Natural killer cell treated with Interleukin-12 subunit alpha and Interleukin-12 subunit beta and Interleukin-15 and Interleukin-18, amount 100 ng/mL, for 72 hours (primary cell): ENCODE measurements at regions not wholly inside any gene's neighbourhood (a gene's known extent, or its start where the extent isn't known, plus 50 kb on each side); places are given as distances from the start of the nearest gene placed in this dataset.

Experiments
- ATAC-seq, 2 donors: fragments of 150-1000 bp; cut with Tn5 transposase in 1 of 2; sonication (Bioruptor Pico), chemical (Tn5 transposase) in 1 of 2; 2 replicates each; pipeline ENCODE4 v1.10.0; 2021
- DNase-seq: peaks from one replicate; pipeline ENCODE4 v3.0.0; 2022; ENCODE audit warnings: low spot score
- H3K27ac Mint-ChIP-seq, 2 donors: 1 replicate in 1 of 2; 2 replicates in 1 of 2; pipeline ENCODE4 v1.8.0; 2022; ENCODE audit warnings: mixed read lengths in 2 of 2, mild to moderate bottlenecking in 1 of 2, moderate library complexity in 1 of 2
- H3K27me3 Mint-ChIP-seq, 2 donors: 1 replicate in 1 of 2; 2 replicates in 1 of 2; pipeline ENCODE4 v1.8.0; 2022; ENCODE audit warnings: mixed read lengths in 2 of 2
- H3K36me3 Mint-ChIP-seq: one replicate; pipeline ENCODE4 v1.8.0; 2022; ENCODE audit warnings: mixed read lengths
- H3K4me1 Mint-ChIP-seq, 2 donors: 1 replicate in 1 of 2; 2 replicates in 1 of 2; pipeline ENCODE4 v1.8.0; 2022; ENCODE audit warnings: low read depth in 2 of 2, mixed read lengths in 2 of 2, mild to moderate bottlenecking in 1 of 2
- H3K4me3 Mint-ChIP-seq: one replicate; pipeline ENCODE4 v1.8.0; 2022; ENCODE audit warnings: mixed read lengths
- H3K9me3 Mint-ChIP-seq: 2 replicates; pipeline ENCODE4 v1.8.0; 2022; ENCODE audit warnings: mixed read lengths

GRCh38 chr14:82410064-82410463 is 876.4 kb upstream of the SEL1L start:
- ATAC-seq: no peak
- no peak for DNase-seq
- H3K27ac Mint-ChIP-seq: no peak overlapping the region
- no peaks in the 10 kb centered on the region for H3K36me3 Mint-ChIP-seq
- H3K4me3 Mint-ChIP-seq: no peak overlapping the region
- H3K9me3 Mint-ChIP-seq: peaks cover 9% of the 10 kb centered on the region
- H3K27me3 Mint-ChIP-seq: no peaks in the 10 kb centered on the region
- no peaks in the 10 kb centered on the region for H3K4me1 Mint-ChIP-seq

- no peak for ATAC-seq
- H3K27ac Mint-ChIP-seq: no peak overlapping the region
- no peaks in the 10 kb centered on the region for H3K36me3 Mint-ChIP-seq
- no peaks in the 10 kb centered on the region for H3K4me1 Mint-ChIP-seq
- H3K4me3 Mint-ChIP-seq: no peak overlapping the region
- H3K9me3 Mint-ChIP-seq: peaks cover 20% of the 10 kb centered on the region
- no peak for DNase-seq
- no peaks in the 10 kb centered on the region for H3K27me3 Mint-ChIP-seq
These were observed 877.6 kb upstream of the SEL1L start for GRCh38 chr14:82411298-82411697.

GRCh38 chr14:82412545-82412944 is 878.9 kb upstream of the SEL1L start:
- no peaks in the 10 kb centered on the region for H3K4me1 Mint-ChIP-seq
- DNase-seq (no peak), ATAC-seq (no peak)
- no peak overlapping the region for H3K27ac Mint-ChIP-seq
- peaks cover 24% of the 10 kb centered on the region for H3K9me3 Mint-ChIP-seq
- H3K4me3 Mint-ChIP-seq: no peak overlapping the region
- no peaks in the 10 kb centered on the region for H3K27me3 Mint-ChIP-seq
- peaks cover 8% of the 10 kb centered on the region for H3K36me3 Mint-ChIP-seq

- DNase-seq (no peak), ATAC-seq (no peak)
- peaks cover 8% of the 10 kb centered on the region for H3K36me3 Mint-ChIP-seq
- H3K9me3 Mint-ChIP-seq: peaks cover 35% of the 10 kb centered on the region
- H3K4me1 Mint-ChIP-seq: no peaks in the 10 kb centered on the region
- no peak overlapping the region for H3K4me3 Mint-ChIP-seq
- no peak overlapping the region for H3K27ac Mint-ChIP-seq
- no peaks in the 10 kb centered on the region for H3K27me3 Mint-ChIP-seq
These were observed 881.3 kb upstream of the SEL1L start for GRCh38 chr14:82414853-82415539.

GRCh38 chr14:82419933-82420332 is 886.3 kb upstream of the SEL1L start:
- H3K27ac Mint-ChIP-seq: no peak overlapping the region
- no peak overlapping the region for H3K4me3 Mint-ChIP-seq
- H3K4me1 Mint-ChIP-seq: no peaks in the 10 kb centered on the region
- H3K9me3 Mint-ChIP-seq: peaks cover 35% of the 10 kb centered on the region
- H3K27me3 Mint-ChIP-seq: no peaks in the 10 kb centered on the region
- H3K36me3 Mint-ChIP-seq: peaks cover 8% of the 10 kb centered on the region
- DNase-seq: no peak
- ATAC-seq: no peak

GRCh38 chr14:82420871-82421270 is 887.2 kb upstream of the SEL1L start:
- ATAC-seq: no peak
- Mint-ChIP-seq H3K27me3 (no peaks in the 10 kb centered on the region), H3K4me1 (no peaks in the 10 kb centered on the region), H3K27ac (no peak overlapping the region), H3K9me3 (peaks cover 26% of the 10 kb centered on the region), H3K4me3 (no peak overlapping the region), H3K36me3 (peaks cover 8% of the 10 kb centered on the region)
- no peak for DNase-seq

GRCh38 chr14:82421286-82421685 is 887.6 kb upstream of the SEL1L start:
- Mint-ChIP-seq H3K27me3 (no peaks in the 10 kb centered on the region), H3K36me3 (peaks cover 8% of the 10 kb centered on the region), H3K4me3 (no peak overlapping the region), H3K9me3 (peaks cover 23% of the 10 kb centered on the region), H3K4me1 (no peaks in the 10 kb centered on the region), H3K27ac (no peak overlapping the region)
- ATAC-seq (no peak), DNase-seq (no peak)

GRCh38 chr14:82422230-82422629 is 888.6 kb upstream of the SEL1L start:
- Mint-ChIP-seq H3K4me1 (no peaks in the 10 kb centered on the region), H3K36me3 (peaks cover 6% of the 10 kb centered on the region), H3K4me3 (no peak overlapping the region), H3K27ac (no peak overlapping the region), H3K9me3 (peaks cover 22% of the 10 kb centered on the region), H3K27me3 (no peaks in the 10 kb centered on the region)
- DNase-seq (no peak), ATAC-seq (no peak)

GRCh38 chr14:82425261-82425660 is 891.6 kb upstream of the SEL1L start:
- no peak overlapping the region for H3K4me3 Mint-ChIP-seq
- DNase-seq: no peak
- ATAC-seq: no peak
- peaks cover 16% of the 10 kb centered on the region for H3K9me3 Mint-ChIP-seq
- peaks cover 4% of the 10 kb centered on the region for H3K36me3 Mint-ChIP-seq
- H3K27ac Mint-ChIP-seq: no peak overlapping the region
- no peaks in the 10 kb centered on the region for H3K27me3 Mint-ChIP-seq
- H3K4me1 Mint-ChIP-seq: no peaks in the 10 kb centered on the region

- DNase-seq (no peak), ATAC-seq (no peak)
- Mint-ChIP-seq H3K4me1 (no peaks in the 10 kb centered on the region), H3K27me3 (no peaks in the 10 kb centered on the region), H3K36me3 (peaks cover 4% of the 10 kb centered on the region), H3K4me3 (no peak overlapping the region), H3K9me3 (peaks cover 19% of the 10 kb centered on the region), H3K27ac (no peak overlapping the region)
These were observed 897.4 kb upstream of the SEL1L start for GRCh38 chr14:82431031-82431430.

- H3K36me3 Mint-ChIP-seq: no peaks in the 10 kb centered on the region
- no peak for ATAC-seq
- H3K4me1 Mint-ChIP-seq: no peaks in the 10 kb centered on the region
- DNase-seq: no peak
- peaks cover 21% of the 10 kb centered on the region for H3K9me3 Mint-ChIP-seq
- H3K27me3 Mint-ChIP-seq: no peaks in the 10 kb centered on the region
- H3K4me3 Mint-ChIP-seq: no peak overlapping the region
- H3K27ac Mint-ChIP-seq: no peak overlapping the region
These were observed 898.9 kb upstream of the SEL1L start for GRCh38 chr14:82432301-82433105.

GRCh38 chr14:82438436-82438835 is 904.8 kb upstream of the SEL1L start:
- DNase-seq (no peak), ATAC-seq (no peak)
- Mint-ChIP-seq H3K27ac (no peak overlapping the region), H3K9me3 (peaks cover 34% of the 10 kb centered on the region), H3K4me1 (no peaks in the 10 kb centered on the region), H3K4me3 (no peak overlapping the region), H3K27me3 (no peaks in the 10 kb centered on the region), H3K36me3 (peaks cover 10% of the 10 kb centered on the region)

- peaks cover 10% of the 10 kb centered on the region for H3K36me3 Mint-ChIP-seq
- H3K27ac Mint-ChIP-seq: no peak overlapping the region
- H3K27me3 Mint-ChIP-seq: no peaks in the 10 kb centered on the region
- no peak overlapping the region for H3K4me3 Mint-ChIP-seq
- peaks cover 24% of the 10 kb centered on the region for H3K9me3 Mint-ChIP-seq
- ATAC-seq (no peak), DNase-seq (no peak)
- no peaks in the 10 kb centered on the region for H3K4me1 Mint-ChIP-seq
These were observed 907.6 kb upstream of the SEL1L start for GRCh38 chr14:82441270-82441669.

- Mint-ChIP-seq H3K9me3 (peaks cover 22% of the 10 kb centered on the region), H3K27me3 (no peaks in the 10 kb centered on the region), H3K36me3 (peaks cover 10% of the 10 kb centered on the region), H3K4me3 (no peak overlapping the region), H3K4me1 (no peaks in the 10 kb centered on the region), H3K27ac (no peak overlapping the region)
- DNase-seq (no peak), ATAC-seq (no peak)
These were observed 912.3 kb upstream of the SEL1L start for GRCh38 chr14:82445810-82446570.
